HCT116 (cell line): ENCODE measurements at regions not wholly inside any gene's neighbourhood (a gene's known extent, or its start where the extent isn't known, plus 50 kb on each side); places are given as distances from the start of the nearest gene placed in this dataset.

Source experiments
- ATAC-seq: fragments of 200-7000 bp; cut with Tn5 transposase; 2 replicates; pipeline ENCODE4 v1.9.1; 2020; ENCODE audit warnings: mild to moderate bottlenecking, moderate library complexity
- BruUV-seq: library from RNA; stranded (reverse); fragments of 400-500 nt; replicated peaks from 2 replicates; lab custom pipeline; 2021; lab: Mats Ljungman, UMichigan
- CTCF ChIA-PET: fragments of 300-600 bp; sonication (Branson Sonifier 250); formaldehyde crosslinking; loops from one replicate; lab custom pipeline; 2021; ENCODE audit warnings: antibody characterized with exemption; lab: Charles Lee
- POLR2A ChIA-PET: fragments of 300-600, 350-600 bp; sonication (Branson Sonifier 250); formaldehyde crosslinking; loops from one replicate; lab custom pipeline; 2021; ENCODE audit warnings: antibody characterized with exemption; lab: Charles Lee
- RAD21 ChIA-PET, 2 experiments: fragments of 300-600 bp; sonication (Branson Sonifier 250); formaldehyde crosslinking; loops; one replicate each; lab custom pipeline; 2023; ENCODE audit warnings: low total read pairs in 2 of 2; ENCODE audit not compliant: uncharacterized antibody in 2 of 2, unreplicated experiment in 2 of 2, low non-redundant PET in 1 of 2; lab: Charles Lee
- DNase-seq: peaks from one replicate; pipeline ENCODE4 v3.0.0-alpha.2; 2010; ENCODE audit warnings: low read depth, low spot score
- H2AFZ ChIP-seq: fragments of 200-600 bp; shearing (Covaris generic), sonication (generic); 2 replicates; pipeline ENCODE4 v1.6.1; 2017; ENCODE audit warnings: low read depth, mixed run types, mixed read lengths, antibody characterized with exemption, low read length; ENCODE audit not compliant: poor library complexity, severe bottlenecking
- H3K27ac ChIP-seq: 2 replicates; pipeline ENCODE4 v1.5.1; 2012; ENCODE audit warnings: low read depth, low read length
- H3K27me3 ChIP-seq: fragments of 200-600 bp; sonication (generic); 2 replicates; pipeline ENCODE4 v1.6.1; 2016; ENCODE audit warnings: mixed run types, low read length, mixed read lengths; ENCODE audit not compliant: insufficient read depth
- H3K36me3 ChIP-seq, 2 experiments: fragments of 200-500 bp in 1 of 2; fragments of 200-600 bp in 1 of 2; sonication (Bioruptor generic) in 1 of 2; sonication (generic) in 1 of 2; 2 replicates each; pipeline versions ENCODE4 v1.5.1 to v1.6.1; 2014 to 2016; ENCODE audit warnings: low read length in 2 of 2, inconsistent platforms in 1 of 2, mixed read lengths in 1 of 2, mixed run types in 1 of 2; ENCODE audit not compliant: insufficient read depth in 2 of 2, control insufficient read depth in 1 of 2
- H3K4me1 ChIP-seq, 2 experiments: fragments of 200-600 bp in 1 of 2; sonication (generic) in 1 of 2; 2 replicates each; pipeline versions ENCODE4 v1.5.1 to v1.6.1; 2012 to 2017; ENCODE audit warnings: low read length in 2 of 2, inconsistent platforms in 1 of 2, mild to moderate bottlenecking in 1 of 2, mixed read lengths in 1 of 2, mixed run types in 1 of 2, moderate library complexity in 1 of 2; ENCODE audit not compliant: insufficient read depth in 2 of 2, control insufficient read depth in 1 of 2
- H3K4me2 ChIP-seq: fragments of 200-600 bp; sonication (generic); 2 replicates; pipeline ENCODE4 v1.6.1; 2017; ENCODE audit warnings: mixed run types, low read length, mixed read lengths
- H3K4me3 ChIP-seq, 2 experiments: fragments of 200-600 bp in 1 of 2; sonication (generic) in 1 of 2; replicated peaks in 1 of 2; 2 replicates each; pipeline ENCODE4 v1.5.1; 2011 to 2016; ENCODE audit warnings: low read length in 2 of 2, control low read depth in 1 of 2, low read depth in 1 of 2, mild to moderate bottlenecking in 1 of 2, mixed read lengths in 1 of 2, mixed run types in 1 of 2
- H3K79me2 ChIP-seq: fragments of 200-600 bp; sonication (generic); 2 replicates; pipeline ENCODE4 v1.6.1; 2017; ENCODE audit warnings: mild to moderate bottlenecking, mixed run types, low read length, moderate library complexity, mixed read lengths; ENCODE audit not compliant: insufficient read depth
- H3K9ac ChIP-seq: fragments of 200-600 bp; sonication (generic); 2 replicates; pipeline ENCODE4 v1.6.1; 2016; ENCODE audit warnings: low read length, mixed read lengths
- H3K9me2 ChIP-seq: fragments of 200-600 bp; sonication (generic), shearing (Covaris generic); 2 replicates; pipeline ENCODE4 v1.6.1; 2017; ENCODE audit warnings: mixed run types, mild to moderate bottlenecking, moderate library complexity; ENCODE audit not compliant: insufficient read depth
- H3K9me3 ChIP-seq, 2 experiments: fragments of 200-500 bp in 1 of 2; fragments of 200-600 bp in 1 of 2; sonication (Bioruptor generic) in 1 of 2; sonication (generic) in 1 of 2; 2 replicates each; pipeline ENCODE4 v1.6.1; 2014 to 2017; ENCODE audit warnings: low read length in 2 of 2, mixed read lengths in 2 of 2, inconsistent platforms in 1 of 2, low read depth in 1 of 2, mild to moderate bottlenecking in 1 of 2, mixed run types in 1 of 2, moderate library complexity in 1 of 2; ENCODE audit not compliant: control insufficient read depth in 1 of 2, insufficient read depth in 1 of 2
- H4K20me1 ChIP-seq: fragments of 200-600 bp; sonication (generic), shearing (Covaris generic); 2 replicates; pipeline ENCODE4 v1.6.1; 2017; ENCODE audit warnings: mixed run types, mild to moderate bottlenecking, moderate library complexity; ENCODE audit not compliant: insufficient read depth
- ELF1 ChIP-seq: IDR thresholded peaks from 2 replicates; pipeline ENCODE4 v1.6.1; 2012; ENCODE audit warnings: low read depth, borderline replicate concordance
- POLR2A ChIP-seq: IDR thresholded peaks from 2 replicates; pipeline ENCODE4 v1.7.0; 2011; ENCODE audit warnings: borderline replicate concordance; ENCODE audit not compliant: insufficient read depth, insufficient read length; ENCODE audit errors: extremely low read depth
- POLR2AphosphoS5 ChIP-seq: IDR thresholded peaks from 2 replicates; pipeline ENCODE4 v1.6.1; 2011; ENCODE audit warnings: mild to moderate bottlenecking, low read depth, low read length, moderate library complexity
- REST ChIP-seq: IDR thresholded peaks from 2 replicates; pipeline ENCODE4 v1.6.1; 2012; ENCODE audit warnings: low read depth
- SIN3A ChIP-seq: IDR thresholded peaks from 2 replicates; pipeline ENCODE4 v1.6.1; 2012; ENCODE audit warnings: low read depth
- SRF ChIP-seq: IDR thresholded peaks from 2 replicates; pipeline ENCODE4 v1.6.1; 2012; ENCODE audit warnings: low read depth
- YY1 ChIP-seq: IDR thresholded peaks from 2 replicates; pipeline ENCODE4 v1.6.1; 2011; ENCODE audit warnings: low read length, low read depth, moderate library complexity, mild to moderate bottlenecking; ENCODE audit not compliant: insufficient replicate concordance; ENCODE audit errors: extremely low read depth
- ZFX ChIP-seq: fragments of 450-650 bp; IDR thresholded peaks from 2 replicates; pipeline ENCODE4 v1.6.1; 2017
- intact Hi-C: fragments of 100-400 bp; cut with micrococcal nuclease; formaldehyde crosslinking; loops from 2 replicates; pipeline ENCODE4 v1.10.0; 2022
- TF ChIP-seq, protein P1 (sequence below): IDR thresholded peaks from 2 replicates; pipeline ENCODE4 v1.6.1; 2012

DNA sequence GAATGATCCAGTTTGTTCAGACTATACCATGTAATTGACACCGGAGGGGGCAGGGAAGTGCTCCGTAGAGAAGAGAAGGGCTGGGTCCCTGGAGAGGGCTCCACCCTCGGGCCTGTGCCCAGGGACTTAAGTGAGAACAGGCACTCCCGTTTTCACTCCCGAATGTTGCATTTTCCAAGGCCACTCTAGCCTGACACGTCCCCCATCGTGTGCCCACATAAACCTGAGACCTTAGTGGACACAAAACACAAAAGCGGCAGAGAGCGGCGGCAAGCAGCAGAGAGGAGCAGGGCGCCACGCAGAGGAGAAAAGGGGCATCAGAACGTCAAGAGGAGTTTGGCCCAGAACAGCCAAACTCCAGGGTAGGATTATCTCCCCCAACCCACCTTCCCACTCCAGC lies 1405.1 kb downstream of the GRIK2 start:
- H3K4me3 ChIP-seq = no peak overlapping the region
- ATAC-seq (no peak), DNase-seq (no peak)
- H3K27ac ChIP-seq = no peak overlapping the region
- no peaks in the 10 kb centered on the region for H3K9me2 ChIP-seq
- ChIA-PET RAD21 (no interaction called here), CTCF (no interaction called here)
- intact Hi-C loops = no loop called here
- no peak overlapping the region for H2AFZ ChIP-seq
- no peaks in the 10 kb centered on the region for H3K27me3 ChIP-seq
- no peaks in the 10 kb centered on the region; the same call in 1 of the 2 replicates for H4K20me1 ChIP-seq
- BruUV-seq = no TSS peak
- no peaks in the 10 kb centered on the region for H3K9me3 ChIP-seq
- H3K4me2 ChIP-seq = no peak overlapping the region
- H3K9ac ChIP-seq = no peak overlapping the region
- H3K4me1 ChIP-seq = no peaks in the 10 kb centered on the region
- no peaks in the 10 kb centered on the region for H3K36me3 ChIP-seq
- H3K79me2 ChIP-seq = no peaks in the 10 kb centered on the region
- no peak for TF ChIP-seq SIN3A
- TF ChIP-seq, all 23 proteins: peak for 0
- POLR2A ChIA-PET = no interaction called here

- Histone ChIP-seq H3K9ac (no peak overlapping the region), H3K79me2 (no peaks in the 10 kb centered on the region), H4K20me1 (no peaks in the 10 kb centered on the region; the same call in 1 of the 2 replicates), H3K36me3 (no peaks in the 10 kb centered on the region), H2AFZ (no peak overlapping the region), H3K4me1 (no peaks in the 10 kb centered on the region)
- no TSS peak for BruUV-seq
- DNase-seq = no peak
- no peak for ATAC-seq
- no peak for TF ChIP-seq ELF1
- TF ChIP-seq, all 23 proteins: peak for 0
- no peak overlapping the region for H3K4me3 ChIP-seq
- no peak overlapping the region for H3K27ac ChIP-seq
- intact Hi-C loops = no loop called here
- ChIA-PET RAD21 (no interaction called here), CTCF (no interaction called here), POLR2A (no interaction called here)
- no peaks in the 10 kb centered on the region for H3K9me3 ChIP-seq
- no peaks in the 10 kb centered on the region for H3K9me2 ChIP-seq
- H3K27me3 ChIP-seq = no peaks in the 10 kb centered on the region
- H3K4me2 ChIP-seq = no peak overlapping the region
Measured at GRCh38 chr6:102793752-102794151, 1400.2 kb downstream of the GRIK2 start.

GRCh38 chr6:102774326-102774725 lies 1380.8 kb downstream of the GRIK2 start:
- RAD21 ChIA-PET = no interaction called here
- no peak for TF ChIP-seq POLR2AphosphoS5
- TF ChIP-seq REST = no peak
- no peak for TF ChIP-seq SRF
- no peak for TF ChIP-seq POLR2A
- TF ChIP-seq ZFX = no peak
- TF ChIP-seq, protein P1, sequence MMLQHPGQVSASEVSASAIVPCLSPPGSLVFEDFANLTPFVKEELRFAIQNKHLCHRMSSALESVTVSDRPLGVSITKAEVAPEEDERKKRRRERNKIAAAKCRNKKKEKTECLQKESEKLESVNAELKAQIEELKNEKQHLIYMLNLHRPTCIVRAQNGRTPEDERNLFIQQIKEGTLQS = no peak
- no peak for TF ChIP-seq YY1

More at GRCh38 chr6:102774326-102774725, 1380.8 kb downstream of the GRIK2 start:
- Histone ChIP-seq H3K36me3 (no peaks in the 10 kb centered on the region), H3K27ac (no peak overlapping the region), H3K4me3 (no peak overlapping the region), H2AFZ (peak overlapping the region; percentile 31), H3K9ac (no peak overlapping the region), H3K79me2 (no peaks in the 10 kb centered on the region), H3K27me3 (no peaks in the 10 kb centered on the region), H3K9me2 (no peaks in the 10 kb centered on the region), H4K20me1 (no peaks in the 10 kb centered on the region), H3K4me1 (no peaks in the 10 kb centered on the region), H3K4me2 (no peak overlapping the region), H3K9me3 (0 out of 4 replicates have a peak, but pooled peaks cover 0 to under 1% of the 10 kb centered on the region in 2 experiments)
- BruUV-seq = no TSS peak
- no peak for ATAC-seq
- intact Hi-C loops = no loop called here
- CTCF ChIA-PET = no interaction called here
- POLR2A ChIA-PET = no interaction called here
- no peak for DNase-seq
